Suprapubic skin (tissue), 4 donors: ENCODE measurements at regions not wholly inside any gene's neighbourhood (a gene's known extent, or its start where the extent isn't known, plus 50 kb on each side); places are given as distances from the start of the nearest gene placed in this dataset.

Source experiments
- DNase-seq, 2 donors: peaks; one replicate each; pipeline ENCODE4 v3.0.0-alpha.2; 2019; ENCODE audit warnings: low spot score in 2 of 2
- H3K27ac ChIP-seq: fragments of 200-600 bp; sonication (generic); one replicate; pipeline ENCODE4 v1.5.1; 2019
- H3K27me3 ChIP-seq: fragments of 200-600 bp; sonication (generic); one replicate; pipeline ENCODE4 v1.5.1; 2019
- H3K36me3 ChIP-seq: fragments of 200-600 bp; sonication (generic); one replicate; pipeline ENCODE4 v1.5.1; 2019
- H3K4me1 ChIP-seq: fragments of 200-600 bp; sonication (generic); one replicate; pipeline ENCODE4 v1.5.1; 2019
- H3K4me3 ChIP-seq: fragments of 200-600 bp; sonication (generic); one replicate; pipeline ENCODE4 v1.5.1; 2019; ENCODE audit warnings: mild to moderate bottlenecking
- H3K9me3 ChIP-seq: fragments of 200-600 bp; sonication (generic); one replicate; pipeline ENCODE4 v1.5.1; 2019
- CTCF ChIP-seq, 2 donors: fragments of 200-600 bp in 1 of 2; fragments of 450-650 bp in 1 of 2; sonication (generic) in 1 of 2; IDR thresholded peaks; one replicate each; pipeline ENCODE4 v1.5.1; 2016 to 2019; ENCODE audit warnings: antibody characterized with exemption in 2 of 2, mild to moderate bottlenecking in 1 of 2, moderate library complexity in 1 of 2
- EP300 ChIP-seq: sonication (generic); formaldehyde crosslinking; IDR thresholded peaks from one replicate; pipeline ENCODE4 v1.6.1; 2017; ENCODE audit warnings: antibody characterized with exemption
- POLR2A ChIP-seq, 2 donors: fragments of 450-650 bp; IDR thresholded peaks; one replicate each; pipeline ENCODE4 v1.6.1; 2017; ENCODE audit warnings: antibody characterized with exemption in 2 of 2, mild to moderate bottlenecking in 2 of 2, moderate library complexity in 2 of 2
- POLR2AphosphoS5 ChIP-seq, 3 donors: sonication (generic); formaldehyde crosslinking; IDR thresholded peaks; one replicate each; pipeline ENCODE4 v1.6.1; 2017; ENCODE audit warnings: antibody characterized with exemption in 3 of 3
- WGBS: methylation state at CpG from one replicate; pipeline ENCODE4 v1.1.5; 2018; 5-methylcytosine and 5-hydroxymethylcytosine counted together

- Histone ChIP-seq H3K4me3 (no peak overlapping the region), H3K9me3 (no peaks in the 10 kb centered on the region), H3K27me3 (no peaks in the 10 kb centered on the region), H3K36me3 (no peaks in the 10 kb centered on the region), H3K27ac (no peak overlapping the region), H3K4me1 (no peaks in the 10 kb centered on the region)
- DNase-seq, result no peak
- WGBS, result 65% methylated on average over 5 of the region's 5 CpGs
- TF ChIP-seq POLR2AphosphoS5 (IDR thresholded peaks at IDR 0.05), result no peak
- no peak for TF ChIP-seq POLR2A (IDR thresholded peaks at IDR 0.05)
- no peak for TF ChIP-seq EP300
Observed at GRCh38 chr6:14305131-14305530, 187.6 kb downstream of the CD83 start.

- DNase-seq, result no peak
- H3K27ac ChIP-seq, result no peak overlapping the region
- WGBS, result 83% methylated on average over 2 of the region's 2 CpGs
- H3K36me3 ChIP-seq, result no peaks in the 10 kb centered on the region
- no peaks in the 10 kb centered on the region for H3K4me1 ChIP-seq
- H3K9me3 ChIP-seq, result no peaks in the 10 kb centered on the region
- H3K4me3 ChIP-seq, result no peak overlapping the region
- TF ChIP-seq EP300 (no peak), POLR2AphosphoS5 (IDR thresholded peaks at IDR 0.05) (no peak), CTCF (IDR thresholded peaks at IDR 0.05) (no peak), POLR2A (IDR thresholded peaks at IDR 0.05) (no peak)
- no peaks in the 10 kb centered on the region for H3K27me3 ChIP-seq
Observed at GRCh38 chr6:14305624-14306023, 188.1 kb downstream of the CD83 start.

- H3K27ac ChIP-seq, result no peak overlapping the region
- H3K36me3 ChIP-seq, result no peaks in the 10 kb centered on the region
- H3K4me3 ChIP-seq, result no peak overlapping the region
- H3K4me1 ChIP-seq, result no peaks in the 10 kb centered on the region
- DNase-seq, result no peak
- no peaks in the 10 kb centered on the region for H3K9me3 ChIP-seq
- WGBS, result 63% methylated on average over 11 of the region's 11 CpGs
- TF ChIP-seq POLR2A (IDR thresholded peaks at IDR 0.05), result no peak
- TF ChIP-seq CTCF (IDR thresholded peaks at IDR 0.05), result no peak
- TF ChIP-seq POLR2AphosphoS5 (IDR thresholded peaks at IDR 0.05), result no peak
- TF ChIP-seq EP300, result no peak
- H3K27me3 ChIP-seq, result no peaks in the 10 kb centered on the region
Observed at GRCh38 chr6:14306151-14306906, 188.8 kb downstream of the CD83 start.

GRCh38 chr6:14309516-14309915, 191.9 kb downstream of the CD83 start:
- no peak for DNase-seq
- Histone ChIP-seq H3K4me3 (no peak overlapping the region), H3K27me3 (no peaks in the 10 kb centered on the region), H3K36me3 (no peaks in the 10 kb centered on the region), H3K27ac (no peak overlapping the region), H3K4me1 (no peaks in the 10 kb centered on the region), H3K9me3 (no peaks in the 10 kb centered on the region)
- TF ChIP-seq EP300 (no peak), POLR2AphosphoS5 (IDR thresholded peaks at IDR 0.05) (no peak), CTCF (IDR thresholded peaks at IDR 0.05) (no peak), POLR2A (IDR thresholded peaks at IDR 0.05) (no peak)
- WGBS, result 96% methylated on average over 4 of the region's 4 CpGs

GRCh38 chr6:14309951-14310445, 192.4 kb downstream of the CD83 start:
- H3K27me3 ChIP-seq, result no peaks in the 10 kb centered on the region
- H3K9me3 ChIP-seq, result no peaks in the 10 kb centered on the region
- no peaks in the 10 kb centered on the region for H3K4me1 ChIP-seq
- H3K27ac ChIP-seq, result no peak overlapping the region
- H3K4me3 ChIP-seq, result no peak overlapping the region
- no peaks in the 10 kb centered on the region for H3K36me3 ChIP-seq
- TF ChIP-seq POLR2AphosphoS5 (IDR thresholded peaks at IDR 0.05), result no peak
- TF ChIP-seq EP300, result no peak
- TF ChIP-seq CTCF (IDR thresholded peaks at IDR 0.05), result no peak
- TF ChIP-seq POLR2A (IDR thresholded peaks at IDR 0.05), result no peak
- 95% methylated on average over 7 of the region's 7 CpGs for WGBS
- no peak for DNase-seq
